GM13977 (cell line): ENCODE measurements at regions not wholly inside any gene's neighbourhood (a gene's known extent, or its start where the extent isn't known, plus 50 kb on each side); places are given as distances from the start of the nearest gene placed in this dataset.
A peak's percentile ranks its signal among the peaks of the same experiment; 100 is the strongest.

Experiments used
- DNase-seq: peaks from one replicate; pipeline ENCODE4 v3.0.0; 2012; ENCODE audit warnings: low spot score
- CTCF ChIP-seq: IDR thresholded peaks from 2 replicates; pipeline ENCODE4 v1.5.1; 2012; ENCODE audit warnings: mild to moderate bottlenecking, control low read depth; ENCODE audit not compliant: insufficient read depth; ENCODE audit errors: extremely low read depth, missing control alignments
- in situ Hi-C: fragments of 300-500 bp; cut with MboI; formaldehyde crosslinking; loops from one replicate; pipeline ENCODE4 v1.12.0; 2022; ENCODE audit warnings: low sequenced_read_pairs, low pct_unique_long_range_greater_than_20kb, mixed read lengths, inconsistent platforms; ENCODE audit not compliant: unreplicated experiment

GRCh38 chr15:66943456-66944095, 121.8 kb upstream of the SMAD3 start:
- TF ChIP-seq CTCF: peak; percentile 17
- in situ Hi-C loops: loop anchor here (10.0 to 25.0 kb wide), 2 partner anchors 494 to 891 kb away; no protein-coding TSS in a partner anchor
- no peak for DNase-seq

GRCh38 chr15:66944121-66944520, 121.3 kb upstream of the SMAD3 start:
- DNase-seq: no peak
- in situ Hi-C loops: loop anchor here (10.0 to 25.0 kb wide), 2 partner anchors 493 to 891 kb away; no protein-coding TSS in a partner anchor
- TF ChIP-seq CTCF: no peak

- no peak for TF ChIP-seq CTCF
- no peak for DNase-seq
- in situ Hi-C loops: loop anchor here (5.0 to 25.0 kb wide), 3 partner anchors 357 to 890 kb away; no protein-coding TSS in a partner anchor
Observed at GRCh38 chr15:66945286-66945685, 120.1 kb upstream of the SMAD3 start.

GRCh38 chr15:66945842-66946241, 119.6 kb upstream of the SMAD3 start:
- TF ChIP-seq CTCF: no peak
- in situ Hi-C loops: loop anchor here (5.0 to 25.0 kb wide), 3 partner anchors 356 to 889 kb away; no protein-coding TSS in a partner anchor
- DNase-seq: no peak

GRCh38 chr15:66946578-66947164, 118.7 kb upstream of the SMAD3 start:
- peak; percentile 85 for DNase-seq
- in situ Hi-C loops: loop anchor here (5.0 to 25.0 kb wide), 3 partner anchors 356 to 888 kb away; no protein-coding TSS in a partner anchor
- TF ChIP-seq CTCF: peak; percentile 94

- no peak for DNase-seq
- in situ Hi-C loops: loop anchor here (5.0 to 25.0 kb wide), 3 partner anchors 355 to 887 kb away; no protein-coding TSS in a partner anchor
- TF ChIP-seq CTCF: no peak
Observed at GRCh38 chr15:66947471-66947870, 117.9 kb upstream of the SMAD3 start.
